ENCODE measurements at regions not wholly inside any gene's neighbourhood (a gene's known extent, or its start where the extent isn't known, plus 50 kb on each side); places are given as distances from the start of the nearest gene placed in this dataset.

GRCh38 chr4:95701500-95702170 lies 138.3 kb upstream of the PDHA2 start:
- H3K27ac ChIP-seq, result no peak overlapping the region
- H3K27me3 ChIP-seq (ENCODE audit: low read depth), result no peaks in the 10 kb centered on the region
- H3K4me1 ChIP-seq, result no peaks in the 10 kb centered on the region
- no peaks in the 10 kb centered on the region for H3K9me3 ChIP-seq
- DNase-seq (no peak), ATAC-seq (no peak)
- intact Hi-C loops (cut with DNase I), result no loop called here
- no peak for TF ChIP-seq CTCF (IDR thresholded peaks at IDR 0.05)
- H3K36me3 ChIP-seq, result no peaks in the 10 kb centered on the region
- no peak overlapping the region for H3K4me3 ChIP-seq

- intact Hi-C loops (cut with DNase I), result no loop called here
- TF ChIP-seq CTCF (IDR thresholded peaks at IDR 0.05), result no peak
- H3K9me3 ChIP-seq, result no peaks in the 10 kb centered on the region
- no peak overlapping the region for H3K4me3 ChIP-seq
- ATAC-seq (no peak), DNase-seq (no peak)
- H3K27me3 ChIP-seq (ENCODE audit: low read depth), result no peaks in the 10 kb centered on the region
- no peaks in the 10 kb centered on the region for H3K36me3 ChIP-seq
- H3K27ac ChIP-seq, result no peak overlapping the region
- no peaks in the 10 kb centered on the region for H3K4me1 ChIP-seq
Measured at GRCh38 chr4:95694411-95694810, 145.5 kb upstream of the PDHA2 start.

GRCh38 chr4:95693594-95693993 lies 144.8 kb upstream of the UNC5C start:
- intact Hi-C loops (cut with DNase I), result no loop called here
- H3K27ac ChIP-seq, result no peak overlapping the region
- no peaks in the 10 kb centered on the region for H3K4me1 ChIP-seq
- H3K9me3 ChIP-seq, result no peaks in the 10 kb centered on the region
- H3K27me3 ChIP-seq (ENCODE audit: low read depth), result no peaks in the 10 kb centered on the region
- ATAC-seq (no peak), DNase-seq (no peak)
- no peaks in the 10 kb centered on the region for H3K36me3 ChIP-seq
- no peak for TF ChIP-seq CTCF (IDR thresholded peaks at IDR 0.05)
- no peak overlapping the region for H3K4me3 ChIP-seq

GRCh38 chr4:95676190-95676589 lies 127.4 kb upstream of the UNC5C start:
- no peaks in the 10 kb centered on the region for H3K27me3 ChIP-seq (ENCODE audit: low read depth)
- no peak overlapping the region for H3K27ac ChIP-seq
- H3K4me3 ChIP-seq, result no peak overlapping the region
- H3K4me1 ChIP-seq, result no peaks in the 10 kb centered on the region
- no peaks in the 10 kb centered on the region for H3K9me3 ChIP-seq
- no peak for TF ChIP-seq CTCF (IDR thresholded peaks at IDR 0.05)
- DNase-seq (no peak), ATAC-seq (no peak)
- intact Hi-C loops (cut with DNase I), result no loop called here
- no peaks in the 10 kb centered on the region for H3K36me3 ChIP-seq

GRCh38 chr4:95675623-95676022 lies 126.8 kb upstream of the UNC5C start:
- H3K9me3 ChIP-seq, result no peaks in the 10 kb centered on the region
- no peaks in the 10 kb centered on the region for H3K27me3 ChIP-seq (ENCODE audit: low read depth)
- no peaks in the 10 kb centered on the region for H3K4me1 ChIP-seq
- H3K36me3 ChIP-seq, result no peaks in the 10 kb centered on the region
- ATAC-seq (no peak), DNase-seq (no peak)
- no peak overlapping the region for H3K27ac ChIP-seq
- no peak overlapping the region for H3K4me3 ChIP-seq
- intact Hi-C loops (cut with DNase I), result no loop called here
- TF ChIP-seq CTCF (IDR thresholded peaks at IDR 0.05), result no peak
